Epithelial cell of proximal tubule (primary cell): ENCODE measurements at regions not wholly inside any gene's neighbourhood (a gene's known extent, or its start where the extent isn't known, plus 50 kb on each side); places are given as distances from the start of the nearest gene placed in this dataset.

Source experiments
- DNase-seq: peaks from one replicate; pipeline ENCODE4 v3.0.0-alpha.2; 2011; ENCODE audit warnings: low read depth
- H3K4me3 ChIP-seq: 2 replicates; pipeline ENCODE4 v1.5.1; 2011; ENCODE audit warnings: low read depth, mild to moderate bottlenecking, low read length
- CTCF ChIP-seq: conservative IDR thresholded peaks from 2 replicates; pipeline ENCODE4 v1.5.1; 2012; ENCODE audit warnings: low read depth, mild to moderate bottlenecking, low read length

- no peak overlapping the region for H3K4me3 ChIP-seq
- no peak for TF ChIP-seq CTCF
- DNase-seq = no peak
Observed at GRCh38 chr2:105950521-105951383, 206.0 kb downstream of the NCK2 start.

- TF ChIP-seq CTCF = no peak
- DNase-seq = no peak
- no peak overlapping the region for H3K4me3 ChIP-seq
Observed at GRCh38 chr2:105943977-105944376, 199.3 kb downstream of the NCK2 start.
